Mucosa of descending colon (tissue), 3 donors: ENCODE measurements at regions not wholly inside any gene's neighbourhood (a gene's known extent, or its start where the extent isn't known, plus 50 kb on each side); places are given as distances from the start of the nearest gene placed in this dataset.

Experiments used
- ATAC-seq: fragments of 200-7000 bp; cut with Tn5 transposase; one replicate; pipeline ENCODE4 v1.9.1; 2020; ENCODE audit warnings: mild to moderate bottlenecking, moderate library complexity
- DNase-seq, 3 donors: peaks; one replicate each; pipeline ENCODE4 v3.0.0-alpha.2; 2020
- H3K36me3 ChIP-seq: fragments of 200-600 bp; one replicate; pipeline ENCODE4 v1.8.0; 2021; ENCODE audit warnings: low read depth, mild to moderate bottlenecking
- H3K4me1 ChIP-seq: fragments of 200-600 bp; one replicate; pipeline ENCODE4 v1.8.0; 2021; ENCODE audit warnings: low read depth, mild to moderate bottlenecking
- H3K4me3 ChIP-seq: fragments of 200-600 bp; one replicate; pipeline ENCODE4 v1.8.0; 2021; ENCODE audit warnings: mild to moderate bottlenecking
- H3K9me3 ChIP-seq: fragments of 200-600 bp; one replicate; pipeline ENCODE4 v1.8.0; 2021; ENCODE audit warnings: mild to moderate bottlenecking
- intact Hi-C, 2 donors: fragments of 100-400 bp; cut with DNase I in 1 of 2; cut with micrococcal nuclease in 1 of 2; formaldehyde crosslinking; loops; one replicate each; pipeline versions ENCODE4 v1.11.0 to v1.11.1; 2022; cut with DNase I, micrococcal nuclease
- TF ChIP-seq, protein P1 (sequence below): fragments of 200-600 bp; IDR thresholded peaks from one replicate; pipeline ENCODE4 v1.8.0; 2022; ENCODE audit warnings: antibody characterized with exemption, mild to moderate bottlenecking
- donor health status: DM: no; HTN: no; CAD: no; lungs with moderate emphysema.
- donor health status: DM: no; HTN: no; CAD: no.
- donor health status: DM: no; HTN: yes; CAD: no.

DNA sequence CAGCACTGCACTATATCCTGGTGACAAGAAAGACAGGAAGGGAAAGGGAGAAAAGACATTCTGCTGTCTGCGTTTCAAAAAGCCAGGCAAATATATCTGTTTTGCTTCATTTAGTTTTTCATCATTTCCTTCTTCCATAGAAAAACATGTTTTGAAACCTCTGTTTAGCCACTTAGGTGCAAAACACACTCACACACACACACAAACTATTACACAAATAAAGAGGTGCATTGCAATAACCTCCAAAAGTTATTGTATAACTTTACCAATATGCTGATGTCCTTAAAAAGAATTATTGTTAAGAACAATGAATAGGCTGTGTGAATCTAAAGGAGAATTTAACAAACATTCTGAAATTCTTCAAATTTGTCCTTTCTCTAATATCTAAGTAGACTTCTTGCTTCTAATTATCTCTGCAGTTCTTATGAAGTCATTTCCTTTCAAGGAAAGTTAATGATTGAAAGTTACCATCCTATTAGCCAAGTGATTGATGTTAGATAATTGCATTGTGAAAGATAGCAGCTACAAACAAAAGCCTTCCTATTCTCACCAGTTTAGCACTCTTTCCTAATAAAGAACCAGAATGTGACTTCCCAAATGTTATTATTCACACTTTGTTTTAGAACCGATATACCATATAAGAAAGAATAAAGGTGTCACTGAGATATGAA, 516.7 kb downstream of the KCNJ3 start:
- Histone ChIP-seq H3K4me3 (no peak overlapping the region), H3K4me1 (no peaks in the 10 kb centered on the region), H3K36me3 (no peaks in the 10 kb centered on the region), H3K9me3 (no peaks in the 10 kb centered on the region)
- ATAC-seq (no peak), DNase-seq (no peak)
- TF ChIP-seq, protein P1, sequence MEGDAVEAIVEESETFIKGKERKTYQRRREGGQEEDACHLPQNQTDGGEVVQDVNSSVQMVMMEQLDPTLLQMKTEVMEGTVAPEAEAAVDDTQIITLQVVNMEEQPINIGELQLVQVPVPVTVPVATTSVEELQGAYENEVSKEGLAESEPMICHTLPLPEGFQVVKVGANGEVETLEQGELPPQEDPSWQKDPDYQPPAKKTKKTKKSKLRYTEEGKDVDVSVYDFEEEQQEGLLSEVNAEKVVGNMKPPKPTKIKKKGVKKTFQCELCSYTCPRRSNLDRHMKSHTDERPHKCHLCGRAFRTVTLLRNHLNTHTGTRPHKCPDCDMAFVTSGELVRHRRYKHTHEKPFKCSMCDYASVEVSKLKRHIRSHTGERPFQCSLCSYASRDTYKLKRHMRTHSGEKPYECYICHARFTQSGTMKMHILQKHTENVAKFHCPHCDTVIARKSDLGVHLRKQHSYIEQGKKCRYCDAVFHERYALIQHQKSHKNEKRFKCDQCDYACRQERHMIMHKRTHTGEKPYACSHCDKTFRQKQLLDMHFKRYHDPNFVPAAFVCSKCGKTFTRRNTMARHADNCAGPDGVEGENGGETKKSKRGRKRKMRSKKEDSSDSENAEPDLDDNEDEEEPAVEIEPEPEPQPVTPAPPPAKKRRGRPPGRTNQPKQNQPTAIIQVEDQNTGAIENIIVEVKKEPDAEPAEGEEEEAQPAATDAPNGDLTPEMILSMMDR = no peak
- intact Hi-C loops = no loop called here

DNA sequence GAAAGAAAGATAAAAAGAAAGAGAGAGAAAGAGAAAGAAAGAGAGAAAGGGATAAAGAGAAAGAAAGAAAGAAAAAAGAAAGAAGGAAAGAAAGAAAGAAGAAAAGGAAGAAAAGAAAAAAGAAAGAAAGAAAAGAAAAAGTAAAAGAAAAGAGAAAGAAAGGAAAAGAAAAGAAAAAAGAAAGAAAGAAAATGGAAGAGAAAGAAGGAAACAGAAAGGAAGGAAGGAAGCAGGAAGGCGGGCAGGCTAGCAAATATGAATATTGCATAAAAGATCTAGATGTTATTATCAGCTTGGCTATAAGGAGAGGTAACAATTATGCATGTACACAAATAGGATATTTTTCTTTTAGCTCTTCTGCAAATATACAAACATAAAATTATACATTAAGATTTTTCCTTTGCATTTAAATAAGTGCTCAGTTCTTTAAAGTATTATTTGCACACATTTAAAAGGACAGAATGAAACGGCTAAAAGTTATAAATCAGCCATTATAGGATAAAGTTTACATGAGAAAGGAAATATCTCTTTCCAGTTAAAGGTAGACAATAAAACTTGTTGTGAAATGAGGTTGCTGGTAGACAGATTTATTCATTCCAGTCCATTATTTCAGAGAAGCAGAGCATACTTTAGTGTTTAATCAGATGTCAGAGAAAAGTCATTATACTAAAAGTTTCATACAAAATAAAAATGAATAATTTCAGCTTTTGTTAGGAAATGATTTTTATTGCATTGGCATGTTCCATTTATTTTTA, 511.4 kb downstream of the KCNJ3 start:
- intact Hi-C loops = no loop called here

DNA sequence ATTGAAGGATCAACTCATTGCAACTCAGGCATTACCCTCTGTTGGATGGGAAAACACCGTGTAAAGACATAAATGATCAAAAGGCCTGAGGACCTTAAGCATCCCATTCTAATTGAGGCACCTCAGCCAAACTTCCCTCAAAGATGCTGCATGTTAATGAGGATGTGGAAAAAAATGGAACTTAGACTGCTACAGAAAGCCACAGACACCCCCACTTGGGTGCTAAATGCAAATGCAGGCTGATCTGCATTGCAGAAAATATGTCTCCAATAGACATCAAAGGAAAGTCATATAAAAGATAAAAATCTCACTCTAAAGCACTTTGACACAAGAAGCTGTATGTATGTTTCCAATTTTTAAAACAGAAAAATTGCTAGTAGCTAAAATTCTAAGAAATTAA, 504.7 kb downstream of the KCNJ3 start:
- Histone ChIP-seq H3K36me3 (no peaks in the 10 kb centered on the region), H3K9me3 (no peaks in the 10 kb centered on the region), H3K4me3 (no peak overlapping the region), H3K4me1 (no peaks in the 10 kb centered on the region)
- TF ChIP-seq, protein P1 = no peak
- no peak for DNase-seq
- intact Hi-C loops = no loop called here
- no peak for ATAC-seq

More for the DNA sequence above, 511.4 kb downstream of the KCNJ3 start:
- DNase-seq (no peak), ATAC-seq (no peak)
- H3K9me3 ChIP-seq = no peaks in the 10 kb centered on the region
- no peaks in the 10 kb centered on the region for H3K36me3 ChIP-seq
- H3K4me1 ChIP-seq = no peaks in the 10 kb centered on the region
- TF ChIP-seq, protein P1 = no peak
- H3K4me3 ChIP-seq = no peak overlapping the region

- Histone ChIP-seq H3K36me3 (no peaks in the 10 kb centered on the region), H3K4me3 (no peak overlapping the region), H3K4me1 (no peaks in the 10 kb centered on the region), H3K9me3 (no peaks in the 10 kb centered on the region)
- ATAC-seq (no peak), DNase-seq (no peak)
- intact Hi-C loops = no loop called here
- TF ChIP-seq, protein P1 = no peak
Measured at GRCh38 chr2:155200753-155201152, 502.3 kb downstream of the KCNJ3 start.

GRCh38 chr2:155190342-155190741, 491.8 kb downstream of the KCNJ3 start:
- ATAC-seq (no peak), DNase-seq (no peak)
- H3K36me3 ChIP-seq = no peaks in the 10 kb centered on the region
- no peaks in the 10 kb centered on the region for H3K4me1 ChIP-seq
- no peaks in the 10 kb centered on the region for H3K9me3 ChIP-seq
- H3K4me3 ChIP-seq = no peak overlapping the region
- TF ChIP-seq, protein P1 = no peak
- intact Hi-C loops = no loop called here
